NCI-H82 (cell line): ENCODE measurements at regions not wholly inside any gene's neighbourhood (a gene's known extent, or its start where the extent isn't known, plus 50 kb on each side); places are given as distances from the start of the nearest gene placed in this dataset.
"Not testable (repeated sequence)": the region's sequence is repeated elsewhere in the genome, so short reads cannot be mapped to it uniquely, and the experiment has no call there.

Source experiments
- DNase-seq: peaks from one replicate; lab custom pipeline; 2025; lab: John Stamatoyannopoulos, UW

- not testable (repeated sequence) for DNase-seq
Measured at GRCh38 chr6:58365856-58366255, 1048.4 kb downstream of the PRIM2 start.

DNA sequence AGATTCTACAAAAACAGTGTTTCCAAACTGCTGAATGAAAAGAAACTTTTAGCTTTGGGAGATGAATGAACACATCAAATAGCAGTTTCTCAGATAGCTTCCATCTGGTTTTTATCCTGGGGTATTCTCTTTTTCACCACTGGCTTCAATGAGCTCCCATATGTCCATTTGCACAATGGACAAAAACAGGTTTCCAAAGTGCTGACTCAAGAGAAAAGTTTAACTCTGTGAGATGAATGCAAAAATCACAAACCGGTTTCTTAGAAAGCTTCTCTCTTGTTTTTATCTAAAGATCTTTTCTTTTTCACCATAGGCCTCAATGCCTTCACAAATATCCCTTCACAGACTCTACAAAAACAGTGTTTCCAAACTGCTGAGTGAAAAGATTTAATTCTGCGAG lies 1089.2 kb downstream of the PRIM2 start:
- not testable (repeated sequence) for DNase-seq

- no peak for DNase-seq
Measured at GRCh38 chr6:58419321-58419720, 1101.9 kb downstream of the PRIM2 start.
